Keratinocyte (primary cell): ENCODE measurements at regions not wholly inside any gene's neighbourhood (a gene's known extent, or its start where the extent isn't known, plus 50 kb on each side); places are given as distances from the start of the nearest gene placed in this dataset.
A peak's percentile ranks its signal among the peaks of the same experiment; 100 is the strongest.

ENCODE experiments used
- DNase-seq: peaks from one replicate; pipeline ENCODE4 v3.0.0-alpha.2; 2011; ENCODE audit warnings: low read depth, missing footprints, low spot score
- FAIRE-seq: peaks from 2 replicates; lab custom pipeline; 2011; peaks lifted over from hg19 to GRCh38; lab: Jason Lieb, UNC
- H2AFZ ChIP-seq: 2 replicates; pipeline ENCODE4 v1.6.0; 2012; ENCODE audit warnings: low read length, control low read depth, inconsistent platforms; ENCODE audit not compliant: control insufficient read depth
- H3K27ac ChIP-seq: 2 replicates; pipeline ENCODE4 v1.5.1; 2011; ENCODE audit warnings: low read length; ENCODE audit not compliant: control insufficient read depth, insufficient read depth
- H3K27me3 ChIP-seq: 3 replicates; pipeline ENCODE4 v1.6.0; 2011; ENCODE audit warnings: low read length; ENCODE audit not compliant: control insufficient read depth, insufficient read depth; ENCODE audit errors: extremely low read depth
- H3K36me3 ChIP-seq, 2 experiments: 2 replicates in 1 of 2; 3 replicates in 1 of 2; pipeline ENCODE4 v1.5.1; 2011; ENCODE audit warnings: low read length in 2 of 2, mild to moderate bottlenecking in 1 of 2; ENCODE audit not compliant: control insufficient read depth in 2 of 2, insufficient read depth in 2 of 2; ENCODE audit errors: extremely low read depth in 1 of 2
- H3K4me1 ChIP-seq: 3 replicates; pipeline ENCODE4 v1.5.1; 2011; ENCODE audit warnings: low read length; ENCODE audit not compliant: control insufficient read depth, insufficient read depth; ENCODE audit errors: extremely low read depth
- H3K4me2 ChIP-seq: 3 replicates; pipeline ENCODE4 v1.6.0; 2011; ENCODE audit warnings: low read depth, low read length; ENCODE audit not compliant: control insufficient read depth, insufficient read depth; ENCODE audit errors: extremely low read depth
- H3K4me3 ChIP-seq, 3 experiments: fragments of 200-600 bp in 1 of 3; sonication (generic) in 1 of 3; 2 replicates in 2 of 3; 3 replicates in 1 of 3; pipeline ENCODE4 v1.5.1; 2011 to 2016; ENCODE audit warnings: low read length in 3 of 3, mild to moderate bottlenecking in 3 of 3, control low read depth in 2 of 3, inconsistent platforms in 1 of 3, low read depth in 1 of 3, mixed read lengths in 1 of 3, mixed run types in 1 of 3, moderate library complexity in 1 of 3; ENCODE audit not compliant: control insufficient read depth in 2 of 3, insufficient read depth in 2 of 3; ENCODE audit errors: extremely low read depth in 1 of 3
- H3K79me2 ChIP-seq: 2 replicates; pipeline ENCODE4 v1.6.0; 2012; ENCODE audit warnings: low read length; ENCODE audit not compliant: control insufficient read depth, insufficient read depth
- H3K9ac ChIP-seq: 3 replicates; pipeline ENCODE4 v1.6.0; 2011; ENCODE audit warnings: low read length; ENCODE audit not compliant: control insufficient read depth, insufficient read depth; ENCODE audit errors: extremely low read depth
- H3K9me1 ChIP-seq: 3 replicates; pipeline ENCODE4 v1.6.0; 2011; ENCODE audit warnings: low read length; ENCODE audit not compliant: control insufficient read depth, insufficient read depth; ENCODE audit errors: extremely low read depth
- H3K9me3 ChIP-seq: 2 replicates; pipeline ENCODE4 v1.5.1; 2012; ENCODE audit warnings: low read depth, low read length; ENCODE audit not compliant: control insufficient read depth
- H4K20me1 ChIP-seq: 3 replicates; pipeline ENCODE4 v1.6.0; 2011; ENCODE audit warnings: low read length; ENCODE audit not compliant: control insufficient read depth, insufficient read depth; ENCODE audit errors: extremely low read depth
- CTCF ChIP-seq, 3 experiments: IDR thresholded peaks in 1 of 3; conservative IDR thresholded peaks in 1 of 3; optimal IDR thresholded peaks in 1 of 3; 2 replicates in 2 of 3; 3 replicates in 1 of 3; pipeline versions ENCODE3 to v1.5.1; 2011; ENCODE audit warnings: low read length in 3 of 3, mild to moderate bottlenecking in 3 of 3, moderate library complexity in 2 of 3, control low read depth in 1 of 3, inconsistent platforms in 1 of 3; ENCODE audit not compliant: insufficient read depth in 2 of 3; ENCODE audit errors: extremely low read depth in 1 of 3
- EZH2 ChIP-seq: IDR thresholded peaks from one replicate; pipeline ENCODE4 v1.6.1; 2012; ENCODE audit warnings: inconsistent platforms, mild to moderate bottlenecking, low read length, moderate library complexity
- dilution Hi-C: fragments of 300-500 bp; cut with MboI; formaldehyde crosslinking; loops from one replicate; pipeline ENCODE4 v1.7.0; 2020; ENCODE audit warnings: low sequenced_read_pairs; ENCODE audit not compliant: extremely low pct_ligation_motif_present

GRCh38 chr13:73412933-73413332 is 354.1 kb downstream of the KLF5 start:
- Histone ChIP-seq H3K36me3 (no peaks in the 10 kb centered on the region), H3K4me1 (peaks cover 10% of the 10 kb centered on the region), H3K9ac (no peak overlapping the region), H3K27ac (peak overlapping the region; percentile 75), H3K4me3 (no peak overlapping the region), H3K4me2 (no peak overlapping the region), H3K9me3 (no peaks in the 10 kb centered on the region), H3K79me2 (no peaks in the 10 kb centered on the region), H3K9me1 (no peaks in the 10 kb centered on the region), H4K20me1 (no peaks in the 10 kb centered on the region), H3K27me3 (no peaks in the 10 kb centered on the region), H2AFZ (no peak overlapping the region)
- DNase-seq, result no peak
- FAIRE-seq, result peak; percentile 69
- dilution Hi-C loops, result no loop called here
- no peak for TF ChIP-seq CTCF (optimal IDR thresholded peaks at IDR 0.05 in 1 of 3, IDR thresholded peaks at IDR 0.05 in 1 of 3, conservative IDR thresholded peaks at IDR 0.05 in 1 of 3; ENCODE audit: extremely low read depth in 1 of 3, insufficient read depth in 2 of 3, low read length in 3 of 3)
- TF ChIP-seq EZH2, result no peak

- Histone ChIP-seq H4K20me1 (no peaks in the 10 kb centered on the region), H3K27me3 (no peaks in the 10 kb centered on the region), H3K27ac (peak overlapping the region; percentile 70), H3K4me2 (no peak overlapping the region), H3K9me3 (no peaks in the 10 kb centered on the region), H3K79me2 (no peaks in the 10 kb centered on the region), H3K4me3 (no peak overlapping the region), H3K4me1 (peaks cover 10% of the 10 kb centered on the region), H3K36me3 (no peaks in the 10 kb centered on the region), H3K9ac (no peak overlapping the region), H3K9me1 (no peaks in the 10 kb centered on the region), H2AFZ (no peak overlapping the region)
- TF ChIP-seq CTCF (optimal IDR thresholded peaks at IDR 0.05 in 1 of 3, IDR thresholded peaks at IDR 0.05 in 1 of 3, conservative IDR thresholded peaks at IDR 0.05 in 1 of 3; ENCODE audit: extremely low read depth in 1 of 3, insufficient read depth in 2 of 3, low read length in 3 of 3) (no peak), EZH2 (no peak)
- FAIRE-seq (peak; percentile 63), DNase-seq (no peak)
- dilution Hi-C loops, result no loop called here
Observed at GRCh38 chr13:73411067-73411809, 352.4 kb downstream of the KLF5 start.
